ENCODE measurements at regions not wholly inside any gene's neighbourhood (a gene's known extent, or its start where the extent isn't known, plus 50 kb on each side); places are given as distances from the start of the nearest gene placed in this dataset.

DNA sequence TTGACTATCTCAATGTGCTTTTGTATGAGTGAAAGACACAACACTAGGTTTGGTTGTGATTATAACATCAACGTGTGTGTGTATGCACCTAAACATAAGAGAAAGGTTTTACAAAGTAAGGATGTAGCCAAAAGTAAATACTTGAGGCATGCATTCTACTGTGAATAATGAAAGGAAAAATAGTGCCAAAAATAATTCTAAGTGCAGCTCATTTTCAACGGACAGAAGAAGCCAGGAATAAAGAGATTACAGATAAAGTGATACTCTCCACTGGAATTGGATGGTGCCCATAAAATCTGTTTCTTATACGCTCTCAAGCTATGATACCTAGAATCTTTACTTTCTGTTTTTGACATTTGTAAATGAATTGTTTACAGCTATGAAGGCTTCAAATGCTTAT is 135.0 kb upstream of the TMEM72 start:
- H3K4me1 Mint-ChIP-seq (ENCODE audit: low read depth, unreplicated experiment) = no peaks in the 10 kb centered on the region
- TF ChIP-seq, protein P1, sequence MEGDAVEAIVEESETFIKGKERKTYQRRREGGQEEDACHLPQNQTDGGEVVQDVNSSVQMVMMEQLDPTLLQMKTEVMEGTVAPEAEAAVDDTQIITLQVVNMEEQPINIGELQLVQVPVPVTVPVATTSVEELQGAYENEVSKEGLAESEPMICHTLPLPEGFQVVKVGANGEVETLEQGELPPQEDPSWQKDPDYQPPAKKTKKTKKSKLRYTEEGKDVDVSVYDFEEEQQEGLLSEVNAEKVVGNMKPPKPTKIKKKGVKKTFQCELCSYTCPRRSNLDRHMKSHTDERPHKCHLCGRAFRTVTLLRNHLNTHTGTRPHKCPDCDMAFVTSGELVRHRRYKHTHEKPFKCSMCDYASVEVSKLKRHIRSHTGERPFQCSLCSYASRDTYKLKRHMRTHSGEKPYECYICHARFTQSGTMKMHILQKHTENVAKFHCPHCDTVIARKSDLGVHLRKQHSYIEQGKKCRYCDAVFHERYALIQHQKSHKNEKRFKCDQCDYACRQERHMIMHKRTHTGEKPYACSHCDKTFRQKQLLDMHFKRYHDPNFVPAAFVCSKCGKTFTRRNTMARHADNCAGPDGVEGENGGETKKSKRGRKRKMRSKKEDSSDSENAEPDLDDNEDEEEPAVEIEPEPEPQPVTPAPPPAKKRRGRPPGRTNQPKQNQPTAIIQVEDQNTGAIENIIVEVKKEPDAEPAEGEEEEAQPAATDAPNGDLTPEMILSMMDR (IDR thresholded peaks at IDR 0.05; ENCODE audit: unreplicated experiment) = no peak
- peaks cover 38% of the 10 kb centered on the region for H3K27me3 Mint-ChIP-seq (ENCODE audit: unreplicated experiment)
- H3K4me3 Mint-ChIP-seq (ENCODE audit: low read depth, unreplicated experiment) = no peak overlapping the region
- CTCF ChIA-PET = no interaction called here
- H3K27ac Mint-ChIP-seq (ENCODE audit: unreplicated experiment) = no peak overlapping the region
- no peaks in the 10 kb centered on the region for H3K9me3 Mint-ChIP-seq (ENCODE audit: low read depth, unreplicated experiment)
- H3K36me3 Mint-ChIP-seq (ENCODE audit: insufficient read depth, unreplicated experiment) = no peaks in the 10 kb centered on the region
- no peak for DNase-seq
- intact Hi-C loops (cut with micrococcal nuclease; ENCODE audit: unreplicated experiment) = no loop called here
- BruUV-seq (replicated peaks) = no TSS peak

DNA sequence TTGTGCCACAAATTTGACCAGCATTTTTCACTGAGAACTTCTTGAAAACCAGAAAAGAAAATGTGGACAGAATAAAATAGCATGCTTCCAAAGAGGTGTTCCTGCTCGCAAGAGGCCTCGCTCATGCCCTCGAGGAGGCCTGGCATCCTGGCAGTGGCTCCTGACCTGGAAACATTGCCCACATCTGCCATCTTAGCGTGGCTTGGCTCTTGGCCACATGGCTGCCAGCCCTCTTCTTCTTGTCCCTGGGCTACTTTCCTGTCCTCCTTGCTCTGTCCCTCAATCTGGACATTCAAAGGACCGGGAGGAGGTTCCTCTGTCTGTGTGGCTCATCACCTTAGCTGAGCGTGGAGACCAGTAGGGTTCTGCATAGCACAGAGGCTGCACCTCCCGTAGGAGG is 131.6 kb upstream of the TMEM72 start:
- BruUV-seq (replicated peaks) = no TSS peak
- Mint-ChIP-seq H3K4me3 (ENCODE audit: low read depth, unreplicated experiment) (no peak overlapping the region), H3K4me1 (ENCODE audit: low read depth, unreplicated experiment) (no peaks in the 10 kb centered on the region), H3K27me3 (ENCODE audit: unreplicated experiment) (peaks cover 53% of the 10 kb centered on the region), H3K36me3 (ENCODE audit: insufficient read depth, unreplicated experiment) (no peaks in the 10 kb centered on the region), H3K9me3 (ENCODE audit: low read depth, unreplicated experiment) (no peaks in the 10 kb centered on the region), H3K27ac (ENCODE audit: unreplicated experiment) (no peak overlapping the region)
- TF ChIP-seq, protein P1 (IDR thresholded peaks at IDR 0.05; ENCODE audit: unreplicated experiment) = no peak
- no peak for DNase-seq
- intact Hi-C loops (cut with micrococcal nuclease; ENCODE audit: unreplicated experiment) = no loop called here
- CTCF ChIA-PET = no interaction called here

DNA sequence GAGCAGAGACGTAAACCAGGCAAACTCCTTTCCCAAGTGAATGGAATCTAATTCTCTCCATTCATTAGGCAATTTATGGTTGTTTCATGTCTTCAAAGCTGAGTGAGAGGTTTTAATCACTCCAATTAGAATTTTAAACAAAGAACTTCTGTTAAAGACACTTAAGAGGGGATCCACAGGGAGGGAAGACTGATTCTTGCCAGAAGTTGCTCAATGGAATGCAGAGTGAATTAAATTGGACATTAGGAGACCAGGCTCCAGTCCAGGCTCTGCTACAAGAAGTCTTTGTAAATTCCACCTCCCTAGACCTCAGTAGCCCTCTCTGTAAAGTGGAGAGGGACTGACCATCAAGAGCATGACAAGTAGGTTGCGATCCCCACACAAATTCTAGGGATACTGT is 130.7 kb upstream of the TMEM72 start:
- Mint-ChIP-seq H3K4me3 (ENCODE audit: low read depth, unreplicated experiment) (no peak overlapping the region), H3K4me1 (ENCODE audit: low read depth, unreplicated experiment) (no peaks in the 10 kb centered on the region), H3K27ac (ENCODE audit: unreplicated experiment) (no peak overlapping the region), H3K36me3 (ENCODE audit: insufficient read depth, unreplicated experiment) (no peaks in the 10 kb centered on the region), H3K9me3 (ENCODE audit: low read depth, unreplicated experiment) (no peaks in the 10 kb centered on the region), H3K27me3 (ENCODE audit: unreplicated experiment) (peaks cover 53% of the 10 kb centered on the region)
- TF ChIP-seq, protein P1 (IDR thresholded peaks at IDR 0.05; ENCODE audit: unreplicated experiment) = no peak
- CTCF ChIA-PET = no interaction called here
- DNase-seq = no peak
- no TSS peak for BruUV-seq (replicated peaks)
- intact Hi-C loops (cut with micrococcal nuclease; ENCODE audit: unreplicated experiment) = no loop called here

DNA sequence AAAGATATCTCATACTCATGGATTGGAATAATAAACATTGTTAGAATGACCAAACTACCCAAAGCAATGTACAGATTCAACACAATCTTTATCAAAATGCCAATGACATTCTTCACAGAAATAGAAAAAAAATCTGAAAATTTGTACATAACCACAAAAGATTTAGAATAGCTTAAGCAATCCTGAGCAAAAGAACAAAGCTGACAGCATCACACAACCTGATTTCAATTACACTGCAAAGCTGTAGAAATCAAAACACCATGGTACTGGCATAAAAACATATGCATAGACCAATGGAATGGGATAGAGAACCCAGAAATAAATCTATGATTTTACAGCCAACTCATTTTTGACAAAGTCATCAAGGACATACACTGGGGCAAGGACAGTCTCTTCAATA is 130.0 kb upstream of the TMEM72 start:
- peaks cover 47% of the 10 kb centered on the region for H3K27me3 Mint-ChIP-seq (ENCODE audit: unreplicated experiment)
- DNase-seq = no peak
- no peak overlapping the region for H3K4me3 Mint-ChIP-seq (ENCODE audit: low read depth, unreplicated experiment)
- intact Hi-C loops (cut with micrococcal nuclease; ENCODE audit: unreplicated experiment) = no loop called here
- CTCF ChIA-PET = no interaction called here
- no TSS peak for BruUV-seq (replicated peaks)
- no peaks in the 10 kb centered on the region for H3K4me1 Mint-ChIP-seq (ENCODE audit: low read depth, unreplicated experiment)
- H3K27ac Mint-ChIP-seq (ENCODE audit: unreplicated experiment) = no peak overlapping the region
- no peaks in the 10 kb centered on the region for H3K9me3 Mint-ChIP-seq (ENCODE audit: low read depth, unreplicated experiment)
- TF ChIP-seq, protein P1 (IDR thresholded peaks at IDR 0.05; ENCODE audit: unreplicated experiment) = no peak
- H3K36me3 Mint-ChIP-seq (ENCODE audit: insufficient read depth, unreplicated experiment) = no peaks in the 10 kb centered on the region

Data from Calu3 (cell line).